ENCODE measurements at regions not wholly inside any gene's neighbourhood (a gene's known extent, or its start where the extent isn't known, plus 50 kb on each side); places are given as distances from the start of the nearest gene placed in this dataset.
"Not testable (repeated sequence)": the region's sequence is repeated elsewhere in the genome, so short reads cannot be mapped to it uniquely, and the experiment has no call there.

- TF ChIP-seq GATA1 (IDR thresholded peaks at IDR 0.05; ENCODE audit: low read depth, low read length) (no peak), POLR2A (IDR thresholded peaks at IDR 0.05; ENCODE audit: low read length) (no peak)
- DNase-seq, result no peak
Measured at GRCh38 chr7:53596230-53596629, 560.8 kb downstream of the POM121L12 start.

GRCh38 chr7:53600296-53600695 is 564.9 kb downstream of the POM121L12 start:
- TF ChIP-seq POLR2A (IDR thresholded peaks at IDR 0.05; ENCODE audit: low read length), result no peak
- TF ChIP-seq GATA1 (IDR thresholded peaks at IDR 0.05; ENCODE audit: low read depth, low read length), result no peak
- DNase-seq, result no peak

- DNase-seq, result no peak
- TF ChIP-seq GATA1 (IDR thresholded peaks at IDR 0.05; ENCODE audit: low read depth, low read length) (no peak), POLR2A (IDR thresholded peaks at IDR 0.05; ENCODE audit: low read length) (no peak)
Measured at GRCh38 chr7:53602817-53603418, 567.5 kb downstream of the POM121L12 start.

- no peak for DNase-seq
- TF ChIP-seq POLR2A (IDR thresholded peaks at IDR 0.05; ENCODE audit: low read length) (no peak), GATA1 (IDR thresholded peaks at IDR 0.05; ENCODE audit: low read depth, low read length) (no peak)
Measured at GRCh38 chr7:53603461-53603860, 568.0 kb downstream of the POM121L12 start.

- no peak for DNase-seq
- TF ChIP-seq POLR2A (IDR thresholded peaks at IDR 0.05; ENCODE audit: low read length), result no peak
- no peak for TF ChIP-seq GATA1 (IDR thresholded peaks at IDR 0.05; ENCODE audit: low read depth, low read length)
Measured at GRCh38 chr7:53604201-53604600, 568.8 kb downstream of the POM121L12 start.

GRCh38 chr7:53607961-53608360 is 572.5 kb downstream of the POM121L12 start:
- peak in 1 of 2 experiments; percentile 15 for DNase-seq
- TF ChIP-seq POLR2A (IDR thresholded peaks at IDR 0.05; ENCODE audit: low read length) (no peak), GATA1 (IDR thresholded peaks at IDR 0.05; ENCODE audit: low read depth, low read length) (no peak)

GRCh38 chr7:53609185-53609584 is 573.8 kb downstream of the POM121L12 start:
- no peak for DNase-seq
- TF ChIP-seq GATA1 (IDR thresholded peaks at IDR 0.05; ENCODE audit: low read depth, low read length), result no peak
- TF ChIP-seq POLR2A (IDR thresholded peaks at IDR 0.05; ENCODE audit: low read length), result no peak

GRCh38 chr7:53611043-53611442 is 575.6 kb downstream of the POM121L12 start:
- DNase-seq, result no peak
- TF ChIP-seq GATA1 (IDR thresholded peaks at IDR 0.05; ENCODE audit: low read depth, low read length), result no peak
- TF ChIP-seq POLR2A (IDR thresholded peaks at IDR 0.05; ENCODE audit: low read length), result no peak

- DNase-seq, result no peak
- TF ChIP-seq POLR2A (IDR thresholded peaks at IDR 0.05; ENCODE audit: low read length) (no peak), GATA1 (IDR thresholded peaks at IDR 0.05; ENCODE audit: low read depth, low read length) (no peak)
Measured at GRCh38 chr7:53624356-53624755, 588.9 kb downstream of the POM121L12 start.

- no peak for DNase-seq
- TF ChIP-seq GATA1 (IDR thresholded peaks at IDR 0.05; ENCODE audit: low read depth, low read length) (no peak), POLR2A (IDR thresholded peaks at IDR 0.05; ENCODE audit: low read length) (no peak)
Measured at GRCh38 chr7:53628775-53629174, 593.3 kb downstream of the POM121L12 start.

GRCh38 chr7:53635251-53635650 is 599.8 kb downstream of the POM121L12 start:
- DNase-seq, result not testable (repeated sequence)

- DNase-seq, result no peak
- TF ChIP-seq GATA1 (IDR thresholded peaks at IDR 0.05; ENCODE audit: low read depth, low read length), result no peak
- TF ChIP-seq POLR2A (IDR thresholded peaks at IDR 0.05; ENCODE audit: low read length), result no peak
Measured at GRCh38 chr7:53638517-53638916, 603.1 kb downstream of the POM121L12 start.

- TF ChIP-seq POLR2A (IDR thresholded peaks at IDR 0.05; ENCODE audit: low read length) (no peak), GATA1 (IDR thresholded peaks at IDR 0.05; ENCODE audit: low read depth, low read length) (no peak)
- DNase-seq, result no peak
Measured at GRCh38 chr7:53641091-53641490, 605.7 kb downstream of the POM121L12 start.

GRCh38 chr7:53642361-53642760 is 606.9 kb downstream of the POM121L12 start:
- no peak for TF ChIP-seq POLR2A (IDR thresholded peaks at IDR 0.05; ENCODE audit: low read length)
- no peak for TF ChIP-seq GATA1 (IDR thresholded peaks at IDR 0.05; ENCODE audit: low read depth, low read length)
- DNase-seq, result no peak

GRCh38 chr7:53642866-53643265 is 607.4 kb downstream of the POM121L12 start:
- no peak for TF ChIP-seq GATA1 (IDR thresholded peaks at IDR 0.05; ENCODE audit: low read depth, low read length)
- TF ChIP-seq POLR2A (IDR thresholded peaks at IDR 0.05; ENCODE audit: low read length), result no peak
- DNase-seq, result no peak

GRCh38 chr7:53656881-53657280 is 621.4 kb downstream of the POM121L12 start:
- TF ChIP-seq GATA1 (IDR thresholded peaks at IDR 0.05; ENCODE audit: low read depth, low read length) (no peak), POLR2A (IDR thresholded peaks at IDR 0.05; ENCODE audit: low read length) (no peak)
- no peak for DNase-seq
